Spleen (tissue), 11 donors: ENCODE measurements at regions not wholly inside any gene's neighbourhood (a gene's known extent, or its start where the extent isn't known, plus 50 kb on each side); places are given as distances from the start of the nearest gene placed in this dataset.

Experiments
- DNase-seq: peaks from one replicate; pipeline ENCODE4 v3.0.0-alpha.2; 2020
- H3K27ac ChIP-seq, 8 donors: fragments of 200-600 bp; sonication (generic) in 7 of 8; 1 replicate in 4 of 8; 2 replicates in 4 of 8; pipeline versions ENCODE4 v1.5.0 to v1.8.0; 2016 to 2021; ENCODE audit warnings: inconsistent platforms in 4 of 8, mild to moderate bottlenecking in 4 of 8, moderate library complexity in 1 of 8
- H3K27me3 ChIP-seq, 7 donors: fragments of 200-600 bp; sonication (generic) in 6 of 7; replicated peaks in 1 of 7; 1 replicate in 4 of 7; 2 replicates in 3 of 7; pipeline versions ENCODE4 v1.5.0 to v1.8.0; 2016 to 2021; ENCODE audit warnings: inconsistent platforms in 3 of 7, mild to moderate bottlenecking in 1 of 7
- H3K36me3 ChIP-seq, 6 donors: fragments of 200-600 bp; sonication (generic) in 5 of 6; 1 replicate in 4 of 6; 2 replicates in 2 of 6; pipeline versions ENCODE4 v1.5.0 to v1.8.0; 2016 to 2021; ENCODE audit warnings: inconsistent platforms in 2 of 6
- H3K4me1 ChIP-seq, 6 donors: fragments of 200-600 bp; sonication (generic) in 5 of 6; 1 replicate in 3 of 6; 2 replicates in 3 of 6; pipeline versions ENCODE4 v1.5.0 to v1.8.0; 2016 to 2021; ENCODE audit warnings: inconsistent platforms in 3 of 6
- H3K4me3 ChIP-seq, 8 donors: fragments of 200-600 bp; sonication (generic) in 7 of 8; 1 replicate in 4 of 8; 2 replicates in 4 of 8; pipeline versions ENCODE4 v1.5.0 to v1.8.0; 2016 to 2021; ENCODE audit warnings: inconsistent platforms in 4 of 8, mild to moderate bottlenecking in 4 of 8, moderate library complexity in 2 of 8
- H3K9me3 ChIP-seq, 8 donors: fragments of 200-600 bp; sonication (generic) in 7 of 8; 1 replicate in 4 of 8; 2 replicates in 4 of 8; pipeline versions ENCODE4 v1.5.0 to v1.8.0; 2016 to 2021; ENCODE audit warnings: inconsistent platforms in 4 of 8
- POLR2A ChIP-seq, 3 donors: fragments of 450-650 bp; IDR thresholded peaks; one replicate each; pipeline ENCODE4 v1.5.1; 2017; ENCODE audit warnings: antibody characterized with exemption in 3 of 3, mild to moderate bottlenecking in 1 of 3
- POLR2AphosphoS5 ChIP-seq, 3 donors: sonication (generic); formaldehyde crosslinking; IDR thresholded peaks; one replicate each; pipeline ENCODE4 v1.5.1; 2017; ENCODE audit warnings: antibody characterized with exemption in 3 of 3
- WGBS, 5 donors: extraction: QIAGEN DNeasy Blood & Tissue Kit in 3 of 5; methylation state at CpG; one replicate each; pipeline versions ENCODE4 v1.1.5 to v1.1.7; 2013 to 2018; 5-methylcytosine and 5-hydroxymethylcytosine counted together
- intact Hi-C: fragments of 100-400 bp; cut with DNase I; formaldehyde crosslinking; loops from one replicate; pipeline ENCODE4 v1.15.0; 2023; ENCODE audit warnings: low total_unique reads
- TF ChIP-seq, protein P1 (sequence below), 11 experiments: fragments of 200-600 bp in 7 of 11; fragments of 450-650 bp in 4 of 11; sonication (generic) in 4 of 11; IDR thresholded peaks in 8 of 11; conservative IDR thresholded peaks in 3 of 11; 1 replicate in 7 of 11; 2 replicates in 4 of 11; pipeline versions ENCODE4 v1.4.0 to v1.8.0; 2016 to 2021; ENCODE audit warnings: antibody characterized with exemption in 11 of 11, inconsistent platforms in 4 of 11, mild to moderate bottlenecking in 1 of 11
- donor health status: healthy with polysubstance abuse.
- donor health status: DM: no; HTN: no; CAD: no; lungs with moderate emphysema.
- donor health status: DM: no; HTN: no; CAD: no.
- donor health status: Bipolar disorder and iron deficiency.
- donor health status: healthy.
- donor health status: DM: no; HTN: no; CAD: no.
- donor health status: DM: yes; HTN: yes; CAD: no.

DNA sequence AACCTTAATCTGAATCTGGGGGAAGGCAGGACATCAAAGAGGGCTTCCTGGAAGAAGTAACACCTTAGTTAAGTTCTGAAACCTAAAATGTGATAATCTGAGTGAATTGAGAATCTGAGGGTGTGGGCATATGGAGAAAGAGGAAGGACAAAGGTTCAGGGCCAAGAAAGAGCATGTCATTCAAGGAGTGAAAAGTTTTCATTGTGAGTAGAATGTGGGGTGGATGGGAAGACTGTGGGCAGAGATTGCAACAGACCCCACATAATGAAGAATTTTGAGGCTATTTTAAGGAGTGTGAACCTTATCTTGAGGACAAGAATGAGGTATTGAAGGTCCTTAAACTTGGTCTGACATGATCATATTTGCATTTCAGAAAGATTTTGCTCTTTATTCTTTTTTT, 227.2 kb downstream of the PTGER3 start:
- H3K27ac ChIP-seq: no peak overlapping the region
- intact Hi-C loops: no loop called here
- H3K4me1 ChIP-seq: no peaks in the 10 kb centered on the region
- no peaks in the 10 kb centered on the region for H3K36me3 ChIP-seq
- TF ChIP-seq POLR2A (IDR thresholded peaks at IDR 0.05) (no peak), POLR2AphosphoS5 (IDR thresholded peaks at IDR 0.05) (no peak)
- TF ChIP-seq, protein P1, sequence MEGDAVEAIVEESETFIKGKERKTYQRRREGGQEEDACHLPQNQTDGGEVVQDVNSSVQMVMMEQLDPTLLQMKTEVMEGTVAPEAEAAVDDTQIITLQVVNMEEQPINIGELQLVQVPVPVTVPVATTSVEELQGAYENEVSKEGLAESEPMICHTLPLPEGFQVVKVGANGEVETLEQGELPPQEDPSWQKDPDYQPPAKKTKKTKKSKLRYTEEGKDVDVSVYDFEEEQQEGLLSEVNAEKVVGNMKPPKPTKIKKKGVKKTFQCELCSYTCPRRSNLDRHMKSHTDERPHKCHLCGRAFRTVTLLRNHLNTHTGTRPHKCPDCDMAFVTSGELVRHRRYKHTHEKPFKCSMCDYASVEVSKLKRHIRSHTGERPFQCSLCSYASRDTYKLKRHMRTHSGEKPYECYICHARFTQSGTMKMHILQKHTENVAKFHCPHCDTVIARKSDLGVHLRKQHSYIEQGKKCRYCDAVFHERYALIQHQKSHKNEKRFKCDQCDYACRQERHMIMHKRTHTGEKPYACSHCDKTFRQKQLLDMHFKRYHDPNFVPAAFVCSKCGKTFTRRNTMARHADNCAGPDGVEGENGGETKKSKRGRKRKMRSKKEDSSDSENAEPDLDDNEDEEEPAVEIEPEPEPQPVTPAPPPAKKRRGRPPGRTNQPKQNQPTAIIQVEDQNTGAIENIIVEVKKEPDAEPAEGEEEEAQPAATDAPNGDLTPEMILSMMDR (IDR thresholded peaks at IDR 0.05 in 8 of 11, conservative IDR thresholded peaks at IDR 0.05 in 3 of 11): no peak
- no peak for DNase-seq
- no peaks in the 10 kb centered on the region for H3K27me3 ChIP-seq
- H3K4me3 ChIP-seq: no peak overlapping the region
- no peaks in the 10 kb centered on the region for H3K9me3 ChIP-seq

DNA sequence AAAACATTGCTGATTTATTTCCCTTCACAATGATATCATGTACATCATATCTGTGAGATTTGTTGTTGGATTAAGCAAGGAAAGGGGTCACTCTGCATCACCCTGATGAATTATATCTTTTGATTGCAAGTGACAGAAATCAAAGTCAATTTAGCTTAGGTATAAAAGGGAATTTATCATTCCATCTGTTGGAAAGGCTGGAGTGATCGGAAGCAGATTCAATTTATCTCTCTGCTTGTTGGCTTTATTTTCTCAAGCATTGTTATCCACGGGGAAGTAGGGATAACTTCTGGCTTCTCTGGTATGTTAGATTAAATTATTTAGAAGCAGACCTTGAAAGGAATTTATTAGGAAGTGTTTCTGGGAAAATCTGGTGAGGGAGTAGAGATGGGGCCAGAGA, 226.6 kb downstream of the PTGER3 start:
- Histone ChIP-seq H3K4me3 (no peak overlapping the region), H3K4me1 (no peaks in the 10 kb centered on the region), H3K27me3 (no peaks in the 10 kb centered on the region), H3K36me3 (no peaks in the 10 kb centered on the region), H3K9me3 (no peaks in the 10 kb centered on the region), H3K27ac (no peak overlapping the region)
- TF ChIP-seq POLR2A (IDR thresholded peaks at IDR 0.05): no peak
- no peak for TF ChIP-seq POLR2AphosphoS5 (IDR thresholded peaks at IDR 0.05)
- TF ChIP-seq, protein P1 (IDR thresholded peaks at IDR 0.05 in 8 of 11, conservative IDR thresholded peaks at IDR 0.05 in 3 of 11): no peak
- intact Hi-C loops: no loop called here
- no peak for DNase-seq
- WGBS, 5 donors: 45 to 65% (median 61%) methylated on average over 2 of the region's 2 CpGs

DNA sequence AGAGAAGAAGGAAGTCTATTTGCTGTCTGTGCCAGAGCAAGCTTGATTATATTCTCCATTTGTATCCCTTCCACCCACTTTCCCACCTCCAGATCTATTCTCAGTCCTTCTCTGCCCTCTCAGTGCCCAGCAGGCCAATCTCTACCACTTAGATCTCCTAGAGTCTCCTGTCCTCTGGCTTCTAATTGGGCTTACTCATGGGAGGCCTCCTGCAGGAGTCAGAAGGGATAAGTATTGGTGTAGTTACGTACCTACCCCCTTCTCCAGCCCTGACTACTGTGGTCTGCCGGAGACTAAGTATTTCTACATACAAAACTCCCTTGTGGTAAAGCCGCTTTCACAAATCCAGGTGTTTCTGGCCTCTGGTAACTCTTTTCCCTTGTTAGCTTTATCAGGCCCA, 221.2 kb downstream of the PTGER3 start:
- intact Hi-C loops: no loop called here
- WGBS, 5 donors: 82 to 93% (median 91%) methylated on average over 3 of the region's 3 CpGs
- Histone ChIP-seq H3K36me3 (no peaks in the 10 kb centered on the region), H3K4me3 (no peak overlapping the region), H3K27me3 (no peaks in the 10 kb centered on the region), H3K27ac (no peak overlapping the region), H3K4me1 (no peaks in the 10 kb centered on the region), H3K9me3 (peaks cover 0 to 5% (median 2%) of the 10 kb centered on the region in 8 donors)
- TF ChIP-seq POLR2AphosphoS5 (IDR thresholded peaks at IDR 0.05) (no peak), POLR2A (IDR thresholded peaks at IDR 0.05) (no peak)
- TF ChIP-seq, protein P1 (IDR thresholded peaks at IDR 0.05 in 8 of 11, conservative IDR thresholded peaks at IDR 0.05 in 3 of 11): no peak
- DNase-seq: no peak

DNA sequence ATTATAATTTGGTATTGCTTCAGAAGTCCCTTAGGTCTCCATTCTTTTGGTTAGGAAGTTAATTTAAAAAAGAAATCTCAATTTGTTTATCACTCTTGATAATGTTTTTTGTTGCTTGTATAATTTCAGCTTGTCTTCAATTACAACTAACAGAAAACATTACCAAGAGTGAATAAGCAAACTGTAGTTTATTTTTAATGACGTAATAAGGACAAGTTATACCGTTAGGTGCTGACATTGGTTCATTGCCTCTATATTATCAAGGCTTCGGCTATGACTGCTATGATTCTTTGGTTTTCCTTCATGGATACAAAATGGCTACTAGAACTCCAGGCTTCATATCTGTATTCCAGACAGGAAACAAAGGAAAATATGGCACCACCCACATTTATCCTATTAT, 220.6 kb downstream of the PTGER3 start:
- Histone ChIP-seq H3K27ac (no peak overlapping the region), H3K4me3 (no peak overlapping the region), H3K36me3 (no peaks in the 10 kb centered on the region), H3K27me3 (no peaks in the 10 kb centered on the region), H3K9me3 (peaks cover 0 to 11% (median 8%) of the 10 kb centered on the region in 8 donors), H3K4me1 (no peaks in the 10 kb centered on the region)
- TF ChIP-seq POLR2A (IDR thresholded peaks at IDR 0.05) (no peak), POLR2AphosphoS5 (IDR thresholded peaks at IDR 0.05) (no peak)
- TF ChIP-seq, protein P1 (IDR thresholded peaks at IDR 0.05 in 8 of 11, conservative IDR thresholded peaks at IDR 0.05 in 3 of 11): no peak
- 90 to 97% (median 93%) methylated on average over 3 of the region's 3 CpGs for WGBS, 5 donors
- intact Hi-C loops: no loop called here
- DNase-seq: no peak
